CD4-positive, alpha-beta T cell treated with Interleukin-17A for 4 hours (primary cell): ENCODE measurements at regions not wholly inside any gene's neighbourhood (a gene's known extent, or its start where the extent isn't known, plus 50 kb on each side); places are given as distances from the start of the nearest gene placed in this dataset.
"Not testable (repeated sequence)": the region's sequence is repeated elsewhere in the genome, so short reads cannot be mapped to it uniquely, and the experiment has no call there.

Experiments used
- DNase-seq: peaks from one replicate; pipeline ENCODE4 v3.0.0-alpha.2; 2020; ENCODE audit warnings: mixed read lengths

DNA sequence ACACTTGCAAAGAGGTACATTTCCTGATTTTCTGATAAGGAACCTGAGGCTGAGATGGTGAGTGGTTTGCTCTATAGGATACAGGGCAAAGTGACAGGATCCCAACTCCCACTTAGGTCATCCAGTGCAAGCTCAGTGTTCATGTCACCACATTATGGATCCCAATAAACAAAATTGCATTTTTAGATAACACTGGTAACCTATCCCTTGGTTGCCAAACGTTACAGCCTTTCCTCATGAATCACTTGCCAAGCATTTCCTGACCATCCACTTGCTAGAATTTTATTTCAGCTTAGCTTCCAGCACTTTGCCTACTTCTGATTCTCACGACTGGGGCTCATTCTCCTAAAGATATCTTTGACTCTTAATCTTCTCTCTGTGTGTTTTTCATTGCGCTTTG lies 131.4 kb upstream of the ODAD2 start:
- no peak for DNase-seq

GRCh38 chr10:28127881-28128280 lies 129.0 kb upstream of the ODAD2 start:
- no peak for DNase-seq

- no peak for DNase-seq
Observed at GRCh38 chr10:28125701-28126100, 126.8 kb upstream of the ODAD2 start.

- no peak for DNase-seq
Observed at GRCh38 chr10:28120795-28121194, 121.9 kb upstream of the ODAD2 start.

GRCh38 chr10:28120043-28120749 lies 121.3 kb upstream of the ODAD2 start:
- no peak for DNase-seq

- DNase-seq: no peak
Observed at GRCh38 chr10:28118985-28119628, 120.2 kb upstream of the ODAD2 start.

- no peak for DNase-seq
Observed at GRCh38 chr10:28113202-28113601, 114.3 kb upstream of the ODAD2 start.

- no peak for DNase-seq
Observed at GRCh38 chr10:28111712-28112111, 112.8 kb upstream of the ODAD2 start.

GRCh38 chr10:28105561-28105960 lies 106.7 kb upstream of the ODAD2 start:
- no peak for DNase-seq

- no peak for DNase-seq
Observed at GRCh38 chr10:28097633-28098032, 98.8 kb upstream of the ODAD2 start.

GRCh38 chr10:28095791-28096378 lies 97.0 kb upstream of the ODAD2 start:
- DNase-seq: no peak

DNA sequence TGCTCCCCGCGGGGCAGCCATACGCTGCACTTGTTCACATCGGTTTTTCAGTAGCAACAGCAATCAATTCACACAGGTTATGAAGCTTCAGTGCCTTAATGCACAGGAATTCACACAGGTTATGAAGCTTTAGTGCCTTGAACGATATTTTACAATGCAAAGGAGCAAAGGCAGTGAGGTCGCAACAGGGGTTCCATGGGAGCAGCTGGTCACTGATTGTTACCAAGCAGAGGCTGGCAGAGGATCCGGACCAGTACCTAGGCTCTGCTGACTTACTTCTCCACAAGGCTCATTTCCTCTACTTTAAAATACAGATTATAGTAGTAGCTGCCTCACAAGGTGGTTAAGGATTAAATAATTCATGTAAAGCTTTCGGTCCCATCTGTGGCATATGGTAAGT lies 95.2 kb upstream of the ODAD2 start:
- no peak for DNase-seq

GRCh38 chr10:28091913-28092312 lies 93.0 kb upstream of the ODAD2 start:
- DNase-seq: no peak

GRCh38 chr10:28090506-28090905 lies 91.6 kb upstream of the ODAD2 start:
- DNase-seq: no peak

DNA sequence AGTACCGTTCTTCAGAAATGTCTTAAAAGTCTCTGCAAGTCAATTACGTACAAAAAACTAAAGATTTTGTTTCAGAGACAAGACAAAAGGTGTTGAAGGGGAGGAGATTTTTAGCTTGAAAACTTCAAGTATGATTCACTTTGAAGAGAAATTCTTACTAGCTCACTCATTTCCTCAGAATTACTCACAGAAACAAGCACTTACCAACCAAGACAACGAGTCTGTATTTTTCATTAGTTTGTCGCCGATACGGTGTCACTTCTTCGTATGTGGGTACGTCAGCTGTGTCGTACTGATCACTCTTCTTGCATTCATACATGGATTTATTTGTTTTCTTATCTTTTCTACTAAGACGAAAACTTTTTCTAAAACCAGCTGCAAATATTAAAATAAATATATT lies 90.6 kb upstream of the ODAD2 start:
- no peak for DNase-seq

GRCh38 chr10:28087661-28088351 lies 88.9 kb upstream of the ODAD2 start:
- no peak for DNase-seq

GRCh38 chr10:28085760-28086159 lies 86.9 kb upstream of the ODAD2 start:
- DNase-seq: not testable (repeated sequence)

DNA sequence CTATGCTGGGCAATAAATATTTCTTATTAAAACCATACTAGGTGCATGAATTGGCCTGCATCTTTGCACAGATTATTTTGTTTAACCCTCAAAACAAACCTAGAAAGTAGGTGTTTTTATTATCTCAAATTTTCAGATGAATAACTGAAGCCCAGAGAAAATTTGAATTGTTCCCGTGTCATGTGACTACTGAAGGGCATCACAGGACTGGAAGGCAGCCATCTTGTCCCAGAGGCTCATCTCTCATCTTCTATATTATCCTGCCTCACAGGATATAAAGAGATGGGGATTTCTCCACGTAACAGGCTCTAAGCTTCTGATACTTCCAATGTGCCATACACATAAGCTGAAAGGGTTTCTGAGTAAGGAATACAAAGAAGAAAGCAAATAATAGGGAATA lies 84.0 kb upstream of the ODAD2 start:
- DNase-seq: no peak

DNA sequence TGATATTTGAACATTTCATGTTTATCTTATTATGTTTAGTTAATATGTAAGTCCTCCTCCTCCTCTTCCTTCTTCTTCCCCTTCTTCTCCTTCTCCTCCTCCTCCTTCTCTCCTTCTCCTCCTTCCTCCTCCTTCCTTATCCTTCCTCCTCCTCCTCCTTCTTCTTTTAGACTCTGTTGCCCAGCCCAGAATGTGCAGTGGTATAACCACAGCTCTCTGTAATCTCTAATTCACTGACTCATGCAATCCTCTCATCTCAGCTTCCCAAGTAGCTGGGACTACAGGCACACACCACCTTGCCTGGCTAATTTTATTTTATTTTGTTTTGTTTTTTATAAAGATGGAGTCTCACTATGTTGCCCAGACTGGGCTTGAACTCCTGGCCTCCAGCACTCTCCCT lies 83.4 kb upstream of the ODAD2 start:
- DNase-seq: no peak

GRCh38 chr10:28077889-28078288 lies 79.0 kb upstream of the ODAD2 start:
- DNase-seq: no peak

DNA sequence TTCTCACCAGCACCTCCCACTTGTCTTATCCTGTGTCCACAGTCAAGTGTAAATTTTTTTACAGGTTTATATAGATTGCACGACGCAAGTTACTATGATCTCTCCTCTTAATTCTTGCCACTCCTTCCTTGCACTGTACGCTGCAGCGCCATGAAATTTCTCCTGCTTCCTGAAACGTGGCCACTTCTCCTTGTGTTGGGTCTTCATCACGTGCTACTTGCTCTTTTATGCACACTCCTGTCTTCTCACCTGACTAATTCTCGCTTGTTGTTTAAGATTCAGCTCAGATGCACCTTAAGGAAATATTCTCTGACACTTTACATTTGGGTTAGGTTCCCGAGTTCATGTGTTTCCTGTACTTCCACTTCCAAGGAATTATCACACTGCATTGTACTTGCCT lies 76.5 kb upstream of the ODAD2 start:
- DNase-seq: no peak

- DNase-seq: no peak
Observed at GRCh38 chr10:28072573-28072972, 73.7 kb upstream of the ODAD2 start.

GRCh38 chr10:28060031-28060607 lies 61.2 kb upstream of the ODAD2 start:
- no peak for DNase-seq

DNA sequence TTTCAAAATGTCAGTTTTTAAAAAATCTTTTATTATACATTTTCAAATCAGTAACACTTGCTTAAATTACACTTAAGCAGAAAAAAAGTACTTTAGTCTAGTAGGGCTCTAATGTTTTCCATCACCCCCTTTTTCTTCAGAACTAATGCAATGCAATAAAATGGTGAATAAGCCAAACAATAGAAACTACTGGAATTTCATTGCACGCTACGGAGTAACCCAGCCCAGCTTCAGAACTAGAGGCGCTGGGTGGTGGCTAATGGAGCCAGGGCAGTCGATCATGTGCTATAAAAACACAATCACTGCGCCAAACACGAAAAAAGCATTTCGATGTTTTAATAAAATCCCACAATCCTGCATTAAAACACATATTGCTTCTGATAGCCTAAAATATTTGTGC lies 59.9 kb upstream of the ODAD2 start:
- no peak for DNase-seq
